Progenitor cell of endocrine pancreas (in vitro differentiated cells): ENCODE measurements at regions not wholly inside any gene's neighbourhood (a gene's known extent, or its start where the extent isn't known, plus 50 kb on each side); places are given as distances from the start of the nearest gene placed in this dataset.

Experiments
- DNase-seq: peaks from one replicate; pipeline ENCODE4 v3.0.0; 2021; ENCODE audit warnings: low spot score; ENCODE audit not compliant: unreplicated experiment
- H3K27ac Mint-ChIP-seq: 2 replicates; pipeline ENCODE4 v1.8.0; 2021; ENCODE audit warnings: mild to moderate bottlenecking, moderate library complexity, mixed read lengths
- H3K27me3 Mint-ChIP-seq: 2 replicates; pipeline ENCODE4 v1.8.0; 2021; ENCODE audit warnings: mixed read lengths
- H3K36me3 Mint-ChIP-seq: 2 replicates; pipeline ENCODE4 v1.8.0; 2022; ENCODE audit warnings: mixed read lengths; ENCODE audit not compliant: insufficient read depth
- H3K4me1 Mint-ChIP-seq: 2 replicates; pipeline ENCODE4 v1.8.0; 2021; ENCODE audit warnings: low read depth, mixed read lengths
- H3K4me3 Mint-ChIP-seq: 2 replicates; pipeline ENCODE4 v1.8.0; 2021; ENCODE audit warnings: low read depth, mild to moderate bottlenecking, moderate library complexity, mixed read lengths
- H3K9me3 Mint-ChIP-seq: 2 replicates; pipeline ENCODE4 v1.8.0; 2021; ENCODE audit warnings: low read depth, mixed read lengths
- CTCF ChIP-seq: fragments of 200-600 bp; sonication (generic); IDR thresholded peaks from one replicate; pipeline ENCODE4 v1.5.0; 2021; ENCODE audit warnings: antibody characterized with exemption, mild to moderate bottlenecking; ENCODE audit not compliant: unreplicated experiment

- peaks cover 7% of the 10 kb centered on the region for H3K9me3 Mint-ChIP-seq
- peaks cover 6% of the 10 kb centered on the region for H3K27me3 Mint-ChIP-seq
- no peak overlapping the region for H3K27ac Mint-ChIP-seq
- DNase-seq, result no peak
- TF ChIP-seq CTCF, result no peak
- no peaks in the 10 kb centered on the region for H3K36me3 Mint-ChIP-seq
- no peak overlapping the region for H3K4me3 Mint-ChIP-seq
- H3K4me1 Mint-ChIP-seq, result peaks cover 7% of the 10 kb centered on the region
Measured at GRCh38 chr2:106034325-106034724, 159.8 kb downstream of the UXS1 start.

GRCh38 chr2:106032676-106033075 lies 161.4 kb downstream of the UXS1 start:
- Mint-ChIP-seq H3K27ac (no peak overlapping the region), H3K9me3 (peaks cover 7% of the 10 kb centered on the region), H3K4me3 (no peak overlapping the region), H3K4me1 (peaks cover 5% of the 10 kb centered on the region), H3K36me3 (no peaks in the 10 kb centered on the region), H3K27me3 (no peaks in the 10 kb centered on the region)
- TF ChIP-seq CTCF, result no peak
- DNase-seq, result no peak

GRCh38 chr2:106030287-106031268 lies 163.5 kb downstream of the UXS1 start:
- Mint-ChIP-seq H3K4me3 (no peak overlapping the region), H3K9me3 (peaks cover 7% of the 10 kb centered on the region), H3K4me1 (peaks cover 5% of the 10 kb centered on the region), H3K27ac (no peak overlapping the region), H3K27me3 (no peaks in the 10 kb centered on the region), H3K36me3 (no peaks in the 10 kb centered on the region)
- TF ChIP-seq CTCF, result no peak
- DNase-seq, result no peak

GRCh38 chr2:106028192-106028591 lies 165.9 kb downstream of the UXS1 start:
- H3K27me3 Mint-ChIP-seq, result peaks cover 7% of the 10 kb centered on the region
- H3K36me3 Mint-ChIP-seq, result no peaks in the 10 kb centered on the region
- H3K27ac Mint-ChIP-seq, result no peak overlapping the region
- no peak for TF ChIP-seq CTCF
- H3K4me3 Mint-ChIP-seq, result no peak overlapping the region
- H3K4me1 Mint-ChIP-seq, result peaks cover 5% of the 10 kb centered on the region
- H3K9me3 Mint-ChIP-seq, result peaks cover 3% of the 10 kb centered on the region
- DNase-seq, result no peak

GRCh38 chr2:106026271-106027190 lies 167.6 kb downstream of the UXS1 start:
- no peaks in the 10 kb centered on the region for H3K9me3 Mint-ChIP-seq
- no peaks in the 10 kb centered on the region for H3K36me3 Mint-ChIP-seq
- TF ChIP-seq CTCF, result no peak
- H3K4me1 Mint-ChIP-seq, result peaks cover 5% of the 10 kb centered on the region
- no peak for DNase-seq
- H3K27ac Mint-ChIP-seq, result no peak overlapping the region
- H3K4me3 Mint-ChIP-seq, result no peak overlapping the region
- H3K27me3 Mint-ChIP-seq, result peaks cover 7% of the 10 kb centered on the region
